G401 (cell line): ENCODE measurements at regions not wholly inside any gene's neighbourhood (a gene's known extent, or its start where the extent isn't known, plus 50 kb on each side); places are given as distances from the start of the nearest gene placed in this dataset.

Experiments
- DNase-seq: peaks from one replicate; pipeline ENCODE4 v3.0.0-alpha.2; 2015; ENCODE audit warnings: low spot score
- in situ Hi-C: cut with HindIII; loops from 2 replicates; pipeline ENCODE4 v1.10.0; 2016; ENCODE audit warnings: low sequenced_read_pairs, mixed read lengths

DNA sequence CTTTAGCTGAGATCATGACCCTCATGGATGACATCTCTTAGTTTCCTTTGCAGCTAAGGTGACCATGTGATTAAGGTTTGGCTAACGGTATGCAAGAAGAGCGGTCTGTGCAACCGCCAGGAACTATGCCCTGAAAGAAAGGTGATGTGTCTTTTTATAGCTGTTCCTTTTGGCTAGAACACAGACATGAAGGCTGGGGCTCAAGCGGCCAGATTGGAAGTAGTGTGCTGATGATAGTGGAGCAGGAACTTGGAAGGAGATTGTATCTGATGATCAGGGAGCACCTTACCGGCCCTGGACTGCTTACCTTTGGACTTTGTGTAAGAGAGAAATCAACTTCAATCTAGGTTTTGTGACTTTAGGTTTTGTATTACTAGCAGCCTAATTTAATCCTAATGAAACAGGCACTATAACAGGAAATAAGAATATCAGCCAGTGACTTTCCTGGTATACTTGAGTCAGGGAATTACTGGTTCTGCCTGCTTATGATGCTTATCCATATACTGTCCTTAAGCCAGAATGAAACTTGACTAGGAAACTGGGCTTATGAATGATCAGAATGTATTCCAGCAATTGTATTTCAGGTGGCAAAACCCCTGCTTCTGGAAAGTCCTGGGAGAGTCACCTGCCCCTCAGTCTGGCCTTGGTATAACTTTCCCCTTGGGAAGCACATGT lies 164.3 kb upstream of the LRIG1 start:
- peak; percentile 77 for DNase-seq
- in situ Hi-C loops = no loop called here

DNA sequence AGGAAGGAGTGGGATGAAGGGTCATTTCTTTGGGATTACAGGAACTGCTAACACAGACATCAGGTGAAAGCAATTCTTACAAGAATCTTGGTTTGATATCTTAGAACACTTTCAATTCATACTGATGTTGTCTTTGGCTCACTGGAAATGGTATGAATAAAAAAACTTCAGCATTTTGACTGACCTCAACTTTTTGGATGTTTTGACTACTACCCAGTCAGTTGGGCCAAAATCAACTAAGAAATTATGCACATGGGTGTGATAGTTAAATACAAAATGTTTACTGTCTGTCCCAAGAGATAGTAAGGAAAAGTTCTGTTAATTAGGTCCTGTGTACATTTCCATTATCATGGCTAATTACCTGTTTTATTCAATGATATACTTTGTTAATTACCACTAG lies 165.5 kb upstream of the LRIG1 start:
- in situ Hi-C loops = no loop called here
- no peak for DNase-seq

DNA sequence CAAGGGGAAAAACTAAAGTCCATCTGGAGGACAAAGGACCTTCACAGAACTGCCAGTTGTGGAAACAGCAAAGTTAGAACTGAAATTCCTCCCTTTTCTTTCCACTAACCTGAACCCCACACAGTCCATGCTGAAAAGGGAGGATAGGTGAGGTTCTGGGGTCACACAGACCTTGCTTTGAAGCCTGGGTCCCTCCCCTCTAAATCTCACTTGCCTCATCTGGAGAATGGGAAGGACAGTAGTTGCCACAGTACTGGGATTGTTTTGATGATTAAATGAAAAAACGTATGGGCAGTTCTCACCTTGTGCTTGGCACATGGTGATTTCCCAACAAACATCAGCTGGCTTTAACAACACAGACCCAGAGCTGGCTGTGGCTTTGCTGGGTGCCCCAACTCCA lies 166.4 kb upstream of the LRIG1 start:
- DNase-seq = no peak
- in situ Hi-C loops = no loop called here

DNA sequence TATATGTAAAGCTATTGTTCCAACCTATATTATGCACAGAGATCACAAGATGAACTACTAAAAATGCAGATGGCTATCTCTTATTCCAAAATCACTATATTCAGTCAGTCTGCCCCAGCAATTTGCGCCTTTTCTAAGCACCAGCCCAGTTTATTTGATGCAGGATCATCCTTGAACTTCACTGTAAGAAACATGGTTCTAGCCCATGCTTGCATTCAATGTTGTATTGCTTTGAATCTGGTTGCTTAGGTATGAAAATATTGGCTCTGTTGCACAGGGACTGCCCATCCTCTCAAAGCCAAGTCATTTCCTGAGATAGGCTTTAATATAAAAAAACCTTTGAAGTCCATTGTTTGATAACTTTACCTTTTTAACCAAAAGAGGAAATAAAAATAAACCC lies 170.5 kb upstream of the LRIG1 start:
- DNase-seq = no peak
- in situ Hi-C loops = no loop called here

DNA sequence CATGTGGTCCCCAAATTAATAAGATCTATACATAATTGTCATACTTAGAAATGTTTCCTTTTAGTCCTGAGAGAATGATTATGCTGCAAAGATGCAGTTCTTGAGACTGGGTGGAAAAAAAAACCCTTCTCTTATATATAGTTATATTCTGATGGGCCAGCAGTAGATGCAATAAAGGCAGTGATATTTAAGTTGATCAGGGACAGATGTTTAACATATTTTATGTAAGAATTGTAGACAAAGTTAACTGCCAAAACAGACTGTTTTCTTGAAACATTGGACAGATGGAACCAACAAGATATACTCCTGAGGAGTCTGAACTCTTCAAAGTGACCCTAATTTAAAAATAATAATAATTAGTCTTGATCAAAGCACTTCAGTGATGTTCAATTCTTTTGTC lies 172.0 kb upstream of the LRIG1 start:
- DNase-seq = no peak
- in situ Hi-C loops = no loop called here

DNA sequence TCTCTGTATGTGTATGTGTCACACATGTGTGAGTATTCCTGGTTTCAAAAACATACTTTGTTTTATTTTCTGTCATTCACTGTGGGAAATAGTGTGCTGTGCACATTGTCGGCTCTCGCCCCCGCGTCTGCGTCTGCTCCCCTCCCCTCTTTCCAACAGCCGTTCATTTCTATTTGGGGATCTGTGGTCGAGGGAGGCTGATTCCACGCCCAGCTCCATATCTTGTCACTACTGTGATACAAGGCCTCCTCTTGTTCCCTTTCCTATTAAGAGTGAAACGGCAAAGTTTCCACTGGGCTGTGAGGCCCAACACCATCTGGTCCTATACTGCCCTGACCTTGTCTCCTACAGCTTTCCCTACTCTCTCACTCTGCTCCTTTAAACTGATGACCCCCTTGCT lies 172.5 kb upstream of the LRIG1 start:
- no peak for DNase-seq
- in situ Hi-C loops = no loop called here

DNA sequence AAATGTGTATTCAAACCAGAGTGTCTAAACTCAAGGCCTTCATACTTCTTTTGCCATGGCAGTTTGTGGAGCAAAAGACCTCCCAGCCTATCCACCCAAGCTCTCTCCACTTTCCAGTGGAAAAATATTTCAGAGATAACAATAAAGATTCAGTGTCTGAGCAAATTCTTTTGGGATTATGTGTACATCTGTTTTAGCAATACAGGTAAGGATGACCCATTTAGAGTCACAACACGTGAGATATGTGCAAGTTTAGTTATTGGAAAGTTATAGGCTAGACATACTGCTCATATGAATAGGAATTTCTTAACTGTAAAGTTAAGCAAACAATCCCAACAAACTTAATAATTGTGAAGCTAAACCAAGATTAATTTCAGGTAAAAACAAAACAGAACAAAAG lies 174.5 kb upstream of the LRIG1 start:
- in situ Hi-C loops = no loop called here
- no peak for DNase-seq

DNA sequence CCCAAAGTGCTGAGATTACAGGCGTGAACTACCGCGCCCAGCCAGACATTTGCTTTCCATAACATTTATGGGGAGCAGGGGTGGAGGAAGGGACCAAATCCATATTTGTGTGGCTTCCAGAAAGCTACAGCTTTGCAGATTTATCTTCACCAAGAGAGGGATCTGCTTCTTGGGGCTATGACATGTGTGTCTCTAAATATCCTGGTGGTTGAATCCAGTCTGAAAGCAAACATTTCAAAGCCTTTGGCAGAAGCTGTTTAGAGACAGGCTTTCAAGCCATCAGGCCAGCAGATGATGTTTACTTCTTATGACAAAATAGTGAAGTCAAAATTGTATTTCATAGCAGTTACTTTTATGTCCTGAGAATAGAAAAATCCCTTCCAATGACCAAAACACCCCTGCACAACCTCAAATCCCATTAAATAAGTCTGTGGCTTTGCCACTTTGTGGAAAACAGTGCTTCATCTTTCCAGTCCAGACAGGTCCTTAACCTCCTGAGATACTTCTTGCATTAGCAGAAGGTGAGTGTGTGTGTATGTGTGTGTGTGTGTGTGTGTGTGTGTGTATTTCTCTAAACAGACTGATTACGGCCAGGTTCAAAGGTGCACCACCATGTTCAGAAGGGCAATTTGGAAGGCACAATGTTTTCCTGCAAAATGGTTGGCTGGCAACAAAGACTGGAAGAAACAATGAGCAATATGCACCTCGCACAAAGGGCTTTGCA lies 191.4 kb upstream of the LRIG1 start:
- no peak for DNase-seq
- in situ Hi-C loops = no loop called here

DNA sequence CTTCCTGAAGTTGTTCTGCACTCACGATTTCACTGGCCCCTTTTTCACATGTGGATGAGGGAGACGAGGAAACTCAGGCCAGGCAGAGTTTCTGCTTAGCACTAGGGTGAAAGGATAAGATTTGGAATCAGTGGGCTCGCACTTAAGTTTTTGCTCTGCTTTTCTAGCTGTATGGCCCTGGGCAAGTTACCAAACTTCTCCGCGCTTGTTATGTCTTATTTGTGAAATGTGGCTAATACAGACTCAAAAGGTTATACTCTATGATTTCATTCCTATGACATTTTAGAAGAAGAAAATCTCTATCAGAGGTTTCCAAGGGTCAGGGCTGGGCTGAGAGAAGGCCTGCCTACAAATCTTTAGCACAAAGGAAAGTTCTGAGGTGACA lies 191.9 kb upstream of the LRIG1 start:
- DNase-seq = no peak
- in situ Hi-C loops = no loop called here

DNA sequence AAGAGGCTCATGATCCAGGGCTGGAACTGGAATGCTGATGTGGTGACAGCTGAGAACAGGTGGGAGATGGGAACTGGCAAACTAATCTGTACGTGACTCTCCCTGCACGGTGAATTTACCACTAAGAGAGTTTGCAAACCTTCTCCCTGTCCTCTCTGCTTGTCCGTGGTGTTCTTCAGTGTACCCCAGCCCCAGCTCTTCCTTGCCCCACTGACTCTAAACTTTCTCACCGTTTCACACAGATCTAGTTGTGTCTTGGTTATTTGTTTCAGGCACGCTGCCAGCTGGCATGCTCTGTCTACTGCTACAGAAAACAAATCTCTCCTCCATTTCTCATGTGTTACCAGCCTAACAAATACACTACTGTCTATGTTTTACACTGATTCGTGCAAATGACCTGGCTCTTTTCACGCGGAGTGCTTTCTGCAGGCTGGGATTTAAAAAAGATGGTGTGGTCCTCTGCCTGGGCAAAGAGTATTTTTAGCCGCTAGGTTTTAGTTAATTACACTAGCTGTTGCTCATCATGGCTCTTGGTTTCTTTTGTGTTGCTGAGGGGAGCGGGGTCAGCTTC lies 192.7 kb upstream of the LRIG1 start:
- DNase-seq = peak; percentile 25
- in situ Hi-C loops = no loop called here

DNA sequence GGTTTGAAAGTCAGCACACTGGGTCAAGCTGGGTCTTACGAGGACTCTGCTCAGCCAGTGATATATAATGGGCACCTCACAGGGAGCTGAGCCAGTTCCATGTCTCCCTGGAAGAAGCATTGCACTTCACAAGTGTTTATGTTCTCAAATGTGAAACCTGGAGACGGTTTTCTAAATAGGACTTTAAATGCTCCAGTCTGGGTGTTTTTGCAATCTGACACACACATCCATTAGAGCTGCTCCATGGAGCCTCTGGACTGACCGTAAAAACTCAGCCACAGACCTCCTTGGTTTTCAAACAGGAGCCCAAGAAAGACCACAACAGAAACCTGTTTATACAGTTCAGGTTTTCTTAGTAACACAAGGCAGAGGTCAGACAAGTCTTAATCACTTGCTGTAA lies 201.3 kb upstream of the LRIG1 start:
- DNase-seq = no peak
- in situ Hi-C loops = no loop called here

DNA sequence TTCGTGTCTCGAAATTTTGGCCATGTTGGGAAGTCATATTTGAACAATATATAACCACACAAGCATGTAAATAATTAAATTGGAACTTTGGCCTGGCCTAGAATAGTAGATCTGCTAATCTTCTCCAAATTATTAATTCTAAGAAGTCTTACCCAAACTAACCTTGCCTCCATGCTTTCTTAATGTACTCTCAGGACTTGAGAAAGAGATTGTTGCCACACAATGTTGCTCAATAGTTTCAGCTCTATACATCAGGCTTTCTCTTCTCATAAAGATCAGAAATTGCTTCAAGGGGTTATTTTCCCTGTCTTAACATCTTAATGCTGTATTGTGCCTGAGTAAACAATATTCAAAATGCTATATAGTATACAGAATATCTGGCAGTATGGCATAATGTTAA lies 202.7 kb upstream of the LRIG1 start:
- in situ Hi-C loops = no loop called here

DNA sequence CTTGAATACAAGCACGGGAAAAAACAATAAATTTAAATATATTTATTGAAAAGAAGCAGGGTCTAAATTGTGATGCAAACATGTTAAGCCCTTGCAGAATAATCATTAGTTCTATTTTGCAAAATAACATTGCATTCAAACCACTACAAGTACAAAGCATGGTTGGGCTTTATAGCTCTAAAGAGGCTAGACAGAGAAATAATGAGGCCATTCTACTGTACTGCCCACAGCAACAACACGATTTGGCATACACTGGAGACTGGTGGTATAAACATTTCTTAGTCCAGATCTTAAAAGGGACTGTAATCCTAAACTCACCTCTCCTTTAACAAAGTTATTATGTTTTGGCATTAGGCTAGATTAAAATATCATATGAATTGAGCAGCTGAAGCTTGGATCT lies 204.3 kb upstream of the LRIG1 start:
- DNase-seq = no peak
- in situ Hi-C loops = no loop called here

More for the DNA sequence above, 202.7 kb upstream of the LRIG1 start:
- no peak for DNase-seq

DNA sequence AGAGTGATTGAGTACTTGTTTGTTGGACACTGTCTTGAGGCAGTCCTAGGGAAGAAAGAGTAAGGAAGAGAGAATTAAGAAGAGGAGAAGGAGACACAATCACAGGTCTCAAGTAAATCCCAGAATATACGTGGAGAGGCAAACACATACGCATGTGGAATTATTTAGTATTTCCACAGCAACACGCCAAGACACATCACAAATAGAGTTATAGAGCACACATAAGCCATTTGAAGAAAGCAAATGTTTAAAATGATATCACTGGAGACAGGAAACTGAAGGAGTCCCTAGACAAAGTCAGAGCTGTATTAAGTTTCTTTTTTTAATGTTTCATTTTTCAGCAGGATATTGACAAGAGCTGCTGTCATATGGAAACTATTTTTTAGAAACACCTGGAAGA lies 206.1 kb upstream of the LRIG1 start:
- DNase-seq = no peak
- in situ Hi-C loops = no loop called here

DNA sequence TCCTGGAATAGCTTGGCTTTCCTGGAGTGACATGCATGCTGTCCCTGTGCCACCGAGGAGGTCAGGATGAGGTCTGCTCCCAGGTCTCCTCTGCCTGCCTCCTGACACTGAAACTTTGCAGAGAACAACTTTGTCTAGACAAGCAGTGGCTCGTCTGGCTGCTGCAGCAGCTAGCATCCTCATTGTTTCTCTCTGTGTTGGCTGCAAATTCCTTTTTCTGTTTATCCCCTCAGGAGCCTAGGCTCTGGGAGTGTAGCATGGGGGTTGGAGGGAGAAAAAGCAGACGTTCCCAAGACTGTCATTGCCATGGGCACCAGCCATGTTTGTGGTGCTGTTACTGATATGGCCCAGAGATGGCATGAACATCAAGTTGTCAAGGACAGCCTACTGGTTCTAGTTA lies 208.7 kb upstream of the LRIG1 start:
- in situ Hi-C loops = no loop called here
- DNase-seq = no peak

DNA sequence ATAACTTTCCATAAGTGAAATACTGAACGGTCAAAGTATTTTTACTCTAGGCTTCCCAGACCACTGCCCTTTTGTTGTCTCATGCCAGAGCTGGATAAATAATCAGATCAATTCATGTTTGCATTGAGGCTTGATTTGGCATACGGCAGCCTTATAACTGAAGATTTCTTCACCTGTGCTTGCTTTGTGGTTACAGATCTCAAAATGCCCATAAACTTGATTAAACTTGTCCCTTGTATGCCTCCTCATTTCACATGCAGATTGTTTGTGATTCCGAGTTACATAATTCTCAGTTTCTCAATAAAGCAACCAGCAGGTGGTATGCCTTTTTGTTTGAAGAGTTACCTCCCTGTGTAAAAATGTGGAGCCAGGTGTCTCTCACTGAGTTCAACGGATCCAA lies 211.4 kb upstream of the LRIG1 start:
- in situ Hi-C loops = no loop called here

DNA sequence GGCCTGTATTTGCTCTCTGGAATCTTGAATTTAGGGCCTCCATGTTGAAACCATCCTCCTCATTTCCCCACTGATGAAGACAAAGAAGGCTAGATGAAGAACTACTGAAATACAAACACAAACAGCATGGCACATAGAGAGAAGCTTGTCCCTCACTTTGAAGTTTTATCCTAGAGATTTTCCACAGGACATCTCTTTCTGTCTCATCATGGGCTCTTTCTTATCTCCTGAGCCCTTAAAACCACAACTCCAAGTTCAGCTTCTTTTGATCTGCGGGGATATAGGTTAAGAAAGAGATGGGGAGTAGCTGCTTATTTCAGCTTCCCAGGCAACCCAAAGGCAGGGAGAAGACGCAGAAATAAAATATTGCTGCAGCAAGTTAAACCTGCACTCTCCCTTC lies 213.1 kb upstream of the LRIG1 start:
- in situ Hi-C loops = no loop called here

More for the DNA sequence above, 211.4 kb upstream of the LRIG1 start:
- DNase-seq = no peak

DNA sequence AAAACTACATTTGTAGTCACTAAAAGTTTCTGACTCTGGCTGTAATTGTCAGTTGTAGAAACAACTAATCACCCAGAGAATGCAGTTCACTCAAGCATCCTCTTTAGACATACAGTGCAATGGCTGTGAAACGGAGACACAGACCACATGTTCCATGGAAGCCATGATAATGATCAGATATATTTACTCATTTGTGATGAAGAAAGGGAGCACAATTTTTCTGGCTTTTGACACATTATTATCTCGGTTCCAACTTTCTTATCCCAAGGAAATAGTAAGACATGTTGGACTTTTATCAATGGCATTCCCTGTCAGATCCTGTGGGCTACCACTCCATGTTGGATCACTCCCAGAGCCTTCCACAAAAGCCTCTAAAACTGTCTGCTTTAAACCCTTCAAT lies 215.0 kb upstream of the LRIG1 start:
- DNase-seq = no peak
- in situ Hi-C loops = no loop called here

More for the DNA sequence above, 213.1 kb upstream of the LRIG1 start:
- DNase-seq = no peak

DNA sequence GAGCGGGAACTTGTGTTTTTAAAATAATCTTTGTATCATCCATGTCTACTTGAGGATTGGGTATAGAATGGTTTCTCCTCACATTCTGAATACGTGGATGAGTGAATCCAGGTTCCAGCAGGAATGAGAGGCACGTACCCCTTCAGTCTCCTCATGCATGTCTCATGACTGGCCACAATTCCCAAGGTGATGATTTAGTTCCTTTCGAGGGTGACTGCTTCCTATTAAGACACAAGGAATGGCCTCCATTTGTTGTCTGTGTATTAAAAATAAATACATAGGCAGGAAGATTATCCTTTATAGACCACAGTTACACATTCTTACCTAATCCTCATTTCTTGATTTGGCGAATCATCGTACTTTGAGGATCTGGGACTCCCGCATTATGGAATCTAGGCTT lies 217.0 kb upstream of the LRIG1 start:
- in situ Hi-C loops = no loop called here
- DNase-seq = no peak

DNA sequence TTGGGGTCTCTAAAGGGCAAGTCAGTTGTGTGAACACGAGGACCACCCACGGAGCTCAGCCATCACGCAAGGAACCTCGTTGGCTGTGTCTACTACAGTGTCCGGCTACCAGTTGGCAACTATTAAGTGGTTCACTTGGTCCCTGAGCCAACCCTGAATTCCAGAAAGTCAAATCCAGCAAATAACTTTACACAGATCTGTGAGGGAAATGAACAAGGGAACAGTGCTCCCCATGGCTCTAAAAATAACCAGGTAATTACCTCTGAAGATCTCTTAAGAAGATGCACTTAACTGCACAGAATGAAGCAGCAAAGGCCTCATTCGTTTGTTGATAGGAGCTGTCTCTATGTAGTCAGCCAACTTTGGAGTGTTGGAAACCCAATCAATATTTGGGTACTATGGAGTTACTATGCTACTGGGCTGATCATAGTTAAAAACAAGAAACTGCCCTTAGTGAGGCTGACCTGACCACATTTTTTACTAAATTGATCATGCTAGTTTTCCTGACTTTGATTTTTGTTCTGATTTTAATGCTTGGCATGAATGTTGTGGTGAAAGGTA lies 219.1 kb upstream of the LRIG1 start:
- no peak for DNase-seq
- in situ Hi-C loops = no loop called here

DNA sequence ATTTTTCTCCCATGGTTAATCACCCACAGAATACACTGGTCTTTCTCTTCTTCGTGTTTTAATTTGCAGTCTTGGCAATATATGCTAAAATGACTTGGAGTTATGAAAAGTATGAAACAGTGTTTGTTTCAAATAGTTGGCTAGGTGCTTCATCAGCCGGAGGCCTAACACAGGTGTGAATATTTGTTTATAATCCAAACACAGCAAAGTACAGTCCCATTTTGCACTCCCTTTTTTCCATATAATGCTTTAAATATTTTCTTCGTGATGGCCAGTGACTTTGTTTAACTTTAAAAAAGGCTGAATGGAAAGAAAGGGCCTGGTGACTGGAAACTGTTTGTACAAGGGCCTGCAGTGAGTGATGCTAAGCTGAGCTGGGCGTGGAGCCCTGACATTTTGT lies 219.7 kb upstream of the LRIG1 start:
- in situ Hi-C loops = no loop called here
- DNase-seq = no peak
